Gastrocnemius medialis (tissue), 4 donors: ENCODE measurements at regions not wholly inside any gene's neighbourhood (a gene's known extent, or its start where the extent isn't known, plus 50 kb on each side); places are given as distances from the start of the nearest gene placed in this dataset.

Source experiments
- ATAC-seq, 2 donors: fragments of 150-250 bp; one replicate each; pipeline ENCODE4 v1.9.1; 2016
- DNase-seq, 2 donors: peaks; one replicate each; pipeline ENCODE4 v3.0.0-alpha.2; 2019
- H3K27ac ChIP-seq, 4 donors: fragments of 200-600 bp; sonication (generic); 1 replicate in 1 of 4; 2 replicates in 3 of 4; pipeline ENCODE4 v1.5.1; 2016 to 2018; ENCODE audit warnings: mild to moderate bottlenecking in 2 of 4, moderate library complexity in 1 of 4
- H3K27me3 ChIP-seq, 3 donors: fragments of 200-600 bp; sonication (generic) in 2 of 3; 1 replicate in 1 of 3; 2 replicates in 2 of 3; pipeline versions ENCODE4 v1.5.1 to v1.6.0; 2016 to 2019; ENCODE audit warnings: mild to moderate bottlenecking in 1 of 3, moderate library complexity in 1 of 3
- H3K36me3 ChIP-seq, 2 donors: fragments of 200-600 bp; sonication (generic) in 1 of 2; one replicate each; pipeline ENCODE4 v1.5.1; 2017 to 2018
- H3K4me1 ChIP-seq, 2 donors: fragments of 200-600 bp; sonication (generic) in 1 of 2; one replicate each; pipeline ENCODE4 v1.5.1; 2016 to 2017; ENCODE audit warnings: mild to moderate bottlenecking in 2 of 2
- H3K4me3 ChIP-seq, 4 donors: fragments of 200-600 bp; sonication (generic) in 3 of 4; 1 replicate in 1 of 4; 2 replicates in 3 of 4; pipeline ENCODE4 v1.5.1; 2016 to 2019; ENCODE audit warnings: mild to moderate bottlenecking in 2 of 4
- H3K9me3 ChIP-seq, 3 donors: fragments of 200-600 bp; sonication (generic) in 2 of 3; 1 replicate in 1 of 3; 2 replicates in 2 of 3; pipeline ENCODE4 v1.5.1; 2016 to 2019
- CTCF ChIP-seq, 5 experiments: fragments of 450-650 bp in 3 of 5; fragments of 200-600 bp in 2 of 5; sonication (generic) in 2 of 5; IDR thresholded peaks in 4 of 5; conservative IDR thresholded peaks in 1 of 5; 1 replicate in 4 of 5; 2 replicates in 1 of 5; pipeline ENCODE4 v1.5.1; 2016 to 2019; ENCODE audit warnings: antibody characterized with exemption in 5 of 5, mild to moderate bottlenecking in 3 of 5, moderate library complexity in 3 of 5
- POLR2A ChIP-seq, 2 donors: fragments of 450-650 bp; IDR thresholded peaks; one replicate each; pipeline ENCODE4 v1.6.1; 2017; ENCODE audit warnings: antibody characterized with exemption in 2 of 2, mild to moderate bottlenecking in 2 of 2, moderate library complexity in 2 of 2
- in situ Hi-C, 4 donors: fragments of 200-750 bp; cut with MboI; loops; one replicate each; pipeline versions ENCODE4 v1.15.0 to v1.8.0; 2017; ENCODE audit warnings: low sequenced_read_pairs in 4 of 4
- intact Hi-C: fragments of 100-400 bp; cut with DNase I; formaldehyde crosslinking; loops from one replicate; pipeline ENCODE4 v1.15.1; 2023; ENCODE audit warnings: low total_unique reads

- Histone ChIP-seq H3K4me1 (no peaks in the 10 kb centered on the region), H3K4me3 (no peak overlapping the region), H3K27me3 (peaks cover 0 to 12% (median 3%) of the 10 kb centered on the region in 3 donors), H3K9me3 (no peaks in the 10 kb centered on the region), H3K27ac (no peak overlapping the region), H3K36me3 (no peaks in the 10 kb centered on the region)
- TF ChIP-seq POLR2A (IDR thresholded peaks at IDR 0.05) (no peak), CTCF (IDR thresholded peaks at IDR 0.05 in 4 of 5, conservative IDR thresholded peaks at IDR 0.05 in 1 of 5) (no peak)
- ATAC-seq (no peak), DNase-seq (no peak)
- intact Hi-C loops (no loop called here), in situ Hi-C loops (no loop called here)
These were observed 199.8 kb downstream of the C1orf94 start for GRCh38 chr1:34376531-34376930.

DNA sequence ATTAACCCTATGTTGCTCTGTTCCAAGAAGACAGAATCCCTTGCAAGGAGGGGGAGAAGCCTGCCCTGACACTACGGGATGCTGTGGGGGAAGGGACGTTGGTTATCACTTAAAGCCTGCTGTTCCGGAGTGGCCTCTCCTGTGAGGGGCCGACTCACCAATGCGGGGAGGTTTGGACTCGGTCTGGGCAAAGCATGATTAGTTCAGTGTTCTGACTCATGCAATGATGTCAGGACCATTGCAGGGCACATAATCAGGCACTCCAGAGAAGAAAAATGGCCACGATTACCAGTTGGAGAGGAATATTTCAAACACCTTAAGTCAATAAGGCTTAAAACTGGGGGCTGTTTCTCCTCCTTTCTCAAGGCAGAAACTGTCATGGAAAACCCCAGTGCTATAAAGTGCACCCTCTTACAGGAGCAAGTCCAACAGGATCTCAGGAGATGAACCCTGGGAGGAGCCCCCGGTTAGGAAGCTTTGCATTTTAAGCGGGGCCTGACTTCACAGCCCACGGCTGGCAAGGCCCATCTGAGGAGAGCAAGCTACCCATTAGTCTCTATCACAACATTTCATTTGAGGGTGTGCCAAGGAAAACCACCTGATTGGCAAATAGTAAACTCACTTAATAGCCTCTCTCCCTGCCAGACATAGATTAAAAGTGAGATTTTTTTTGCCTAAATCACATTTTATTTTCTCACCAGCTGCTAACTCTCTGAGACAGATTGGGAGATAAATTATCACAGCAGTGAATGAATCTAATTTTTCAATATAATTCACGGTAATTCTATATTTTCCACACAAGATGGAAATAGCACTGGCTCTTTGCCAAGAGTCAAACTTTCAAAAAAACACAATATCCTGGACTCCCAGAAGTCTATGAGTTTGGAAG is 202.5 kb downstream of the C1orf94 start:
- DNase-seq (no peak), ATAC-seq (no peak)
- no peak overlapping the region for H3K27ac ChIP-seq
- H3K4me1 ChIP-seq = no peaks in the 10 kb centered on the region
- intact Hi-C loops (no loop called here), in situ Hi-C loops (no loop called here)
- H3K36me3 ChIP-seq = no peaks in the 10 kb centered on the region
- H3K4me3 ChIP-seq = no peak overlapping the region
- TF ChIP-seq CTCF (IDR thresholded peaks at IDR 0.05 in 4 of 5, conservative IDR thresholded peaks at IDR 0.05 in 1 of 5) (no peak), POLR2A (IDR thresholded peaks at IDR 0.05) (no peak)
- H3K27me3 ChIP-seq = peaks cover 0 to 12% (median 3%) of the 10 kb centered on the region in 3 donors
- no peaks in the 10 kb centered on the region for H3K9me3 ChIP-seq

GRCh38 chr1:34379911-34380310 is 203.2 kb downstream of the C1orf94 start:
- TF ChIP-seq POLR2A (IDR thresholded peaks at IDR 0.05) (no peak), CTCF (IDR thresholded peaks at IDR 0.05 in 4 of 5, conservative IDR thresholded peaks at IDR 0.05 in 1 of 5) (no peak)
- no peak overlapping the region for H3K4me3 ChIP-seq
- H3K4me1 ChIP-seq = no peaks in the 10 kb centered on the region
- H3K9me3 ChIP-seq = no peaks in the 10 kb centered on the region
- ATAC-seq (no peak), DNase-seq (no peak)
- no peaks in the 10 kb centered on the region for H3K36me3 ChIP-seq
- in situ Hi-C loops (no loop called here), intact Hi-C loops (no loop called here)
- peaks cover 0 to 12% (median 3%) of the 10 kb centered on the region in 3 donors for H3K27me3 ChIP-seq
- H3K27ac ChIP-seq = no peak overlapping the region

- no peak for TF ChIP-seq CTCF (IDR thresholded peaks at IDR 0.05 in 4 of 5, conservative IDR thresholded peaks at IDR 0.05 in 1 of 5)
- no peak for TF ChIP-seq POLR2A (IDR thresholded peaks at IDR 0.05)
- no peak overlapping the region for H3K27ac ChIP-seq
- intact Hi-C loops (no loop called here), in situ Hi-C loops (no loop called here)
- H3K4me1 ChIP-seq = no peaks in the 10 kb centered on the region
- peaks cover 0 to 12% (median 3%) of the 10 kb centered on the region in 3 donors for H3K27me3 ChIP-seq
- no peak overlapping the region for H3K4me3 ChIP-seq
- ATAC-seq = no peak
- no peaks in the 10 kb centered on the region for H3K9me3 ChIP-seq
- no peak for DNase-seq
- H3K36me3 ChIP-seq = no peaks in the 10 kb centered on the region
These were observed 203.9 kb downstream of the C1orf94 start for GRCh38 chr1:34380526-34381124.
